ENCODE measurements at regions not wholly inside any gene's neighbourhood (a gene's known extent, or its start where the extent isn't known, plus 50 kb on each side); places are given as distances from the start of the nearest gene placed in this dataset.

GRCh38 chr4:44931720-44932119 is 205.4 kb upstream of the GNPDA2 start:
- TF ChIP-seq POLR2A (IDR thresholded peaks at IDR 0.05; ENCODE audit: low read length) (no peak), GATA1 (IDR thresholded peaks at IDR 0.05; ENCODE audit: low read depth, low read length) (no peak)
